SK-N-MC (cell line): ENCODE measurements at regions not wholly inside any gene's neighbourhood (a gene's known extent, or its start where the extent isn't known, plus 50 kb on each side); places are given as distances from the start of the nearest gene placed in this dataset.

Experiments used
- EZH2 ChIP-seq: fragments of 200-600 bp; sonication (generic); IDR thresholded peaks from one replicate; pipeline ENCODE4 v1.6.1; 2017; ENCODE audit warnings: antibody characterized with exemption
- POLR2AphosphoS5 ChIP-seq: IDR thresholded peaks from 2 replicates; pipeline ENCODE4 v1.6.1; 2012; ENCODE audit warnings: mild to moderate bottlenecking, low read depth, low read length, borderline replicate concordance

DNA sequence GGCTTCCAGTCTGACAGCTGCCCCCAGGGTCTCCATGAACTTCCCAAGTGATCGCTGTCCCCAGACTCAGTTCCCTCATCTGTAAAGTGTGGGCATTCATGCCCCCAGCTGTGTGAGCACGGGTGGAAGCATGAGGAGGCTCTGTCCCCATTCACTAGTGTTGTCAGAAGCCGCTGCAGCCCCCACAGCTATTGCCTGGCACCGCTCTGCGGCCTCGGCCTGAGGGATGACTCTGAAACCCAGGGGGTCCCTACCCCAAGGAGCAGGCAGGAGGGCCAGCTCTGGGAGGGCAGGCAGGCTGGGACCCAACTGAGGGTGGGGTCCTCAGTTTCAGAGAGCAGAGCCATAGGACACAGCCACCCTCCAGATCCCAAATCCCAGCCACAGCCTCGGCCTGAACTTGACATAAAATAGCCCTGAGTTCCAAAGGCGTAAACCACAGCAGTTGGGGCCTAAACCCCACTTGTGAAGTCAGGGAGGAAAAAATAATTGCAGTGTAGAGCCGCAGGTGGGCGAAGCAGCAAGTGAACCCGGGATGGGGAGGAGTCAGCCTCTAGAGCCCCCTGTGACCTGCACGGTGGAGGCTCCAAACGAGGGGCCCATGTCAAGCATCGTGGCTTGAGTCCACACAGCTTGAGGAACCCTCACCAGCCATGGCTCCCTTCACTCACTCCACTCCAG, 66.0 kb upstream of the ADAMTS2 start:
- no peak for TF ChIP-seq POLR2AphosphoS5
- no peak for TF ChIP-seq EZH2
